Fibroblast of lung (primary cell): ENCODE measurements at regions not wholly inside any gene's neighbourhood (a gene's known extent, or its start where the extent isn't known, plus 50 kb on each side); places are given as distances from the start of the nearest gene placed in this dataset.

ENCODE experiments used
- CTCF ChIP-seq, 2 donors: IDR thresholded peaks in 1 of 2; conservative IDR thresholded peaks in 1 of 2; 1 replicate in 1 of 2; 2 replicates in 1 of 2; pipeline ENCODE4 v1.5.1; 2011 to 2012; ENCODE audit warnings: low read length in 2 of 2, control low read depth in 1 of 2, inconsistent platforms in 1 of 2, low read depth in 1 of 2, mild to moderate bottlenecking in 1 of 2
- EZH2 ChIP-seq: IDR thresholded peaks from 2 replicates; pipeline ENCODE4 v1.5.1; 2012; ENCODE audit warnings: low read length, control low read depth, mild to moderate bottlenecking; ENCODE audit errors: missing control alignments

- TF ChIP-seq CTCF (conservative IDR thresholded peaks at IDR 0.05 in 1 of 2, IDR thresholded peaks at IDR 0.05 in 1 of 2; ENCODE audit: low read depth in 1 of 2, low read length in 2 of 2) = no peak
- TF ChIP-seq EZH2 = no peak
These were observed 88.5 kb upstream of the GLS start for GRCh38 chr2:190791976-190792575.
